IMR-90 (cell line): ENCODE measurements at regions not wholly inside any gene's neighbourhood (a gene's known extent, or its start where the extent isn't known, plus 50 kb on each side); places are given as distances from the start of the nearest gene placed in this dataset.

ENCODE experiments used
- ATAC-seq: fragments of 200-7000 bp; cut with Tn5 transposase; 2 replicates; pipeline ENCODE4 v1.9.1; 2020; ENCODE audit warnings: low read depth, mild to moderate bottlenecking, moderate library complexity
- BruUV-seq: library from RNA; stranded (reverse); fragments of 400-500 nt; replicated peaks from 2 replicates; lab custom pipeline; 2021; lab: Mats Ljungman, UMichigan
- CTCF ChIA-PET: fragments of 300-600 bp; formaldehyde crosslinking; extraction: SDS; loops from one replicate; lab custom pipeline; 2021; ENCODE audit warnings: antibody characterized with exemption; lab: Yijun Ruan, JAX
- POLR2A ChIA-PET: fragments of 300-600 bp; sonication (Branson Sonifier 250); formaldehyde crosslinking; loops from one replicate; lab custom pipeline; 2022; ENCODE audit warnings: antibody characterized with exemption; ENCODE audit not compliant: unreplicated experiment; lab: Charles Lee
- DNase-seq: peaks from one replicate; pipeline ENCODE4 v3.0.0; 2013
- H2AFZ ChIP-seq: replicated peaks from 2 replicates; pipeline ENCODE3; 2013; ENCODE audit warnings: low read length, mild to moderate bottlenecking; ENCODE audit not compliant: poor library complexity
- H2AK5ac ChIP-seq: 2 replicates; pipeline ENCODE4 v1.6.1; 2013; ENCODE audit warnings: low read depth, low read length, inconsistent platforms
- H2AK9ac ChIP-seq: replicated peaks from 2 replicates; pipeline ENCODE3; 2013; ENCODE audit warnings: mild to moderate bottlenecking, low read depth, low read length, moderate library complexity; ENCODE audit not compliant: poor library complexity
- H2BK120ac ChIP-seq: 2 replicates; pipeline ENCODE4 v1.6.1; 2013; ENCODE audit warnings: low read depth, low read length, inconsistent platforms
- H2BK15ac ChIP-seq: 3 replicates; pipeline ENCODE4 v1.6.1; 2013; ENCODE audit warnings: low read depth, low read length, inconsistent platforms
- H2BK20ac ChIP-seq: 2 replicates; pipeline ENCODE4 v1.6.1; 2013; ENCODE audit warnings: low read depth, mild to moderate bottlenecking, inconsistent platforms, low read length, moderate library complexity
- H2BK5ac ChIP-seq: 2 replicates; pipeline ENCODE4 v1.6.1; 2013; ENCODE audit warnings: mild to moderate bottlenecking, low read depth, low read length, inconsistent platforms; ENCODE audit not compliant: poor library complexity, severe bottlenecking
- H3K14ac ChIP-seq: replicated peaks from 2 replicates; pipeline ENCODE4 v1.6.1; 2013; ENCODE audit warnings: low read depth, low read length, inconsistent platforms
- H3K18ac ChIP-seq: 2 replicates; pipeline ENCODE4 v1.6.1; 2013; ENCODE audit warnings: low read depth, low read length, control low read depth
- H3K23ac ChIP-seq: 2 replicates; pipeline ENCODE4 v1.6.1; 2013; ENCODE audit warnings: low read depth, low read length, inconsistent platforms
- H3K27ac ChIP-seq: 2 replicates; pipeline ENCODE4 v1.5.1; 2013; ENCODE audit warnings: mild to moderate bottlenecking, control low read depth, low read length; ENCODE audit not compliant: insufficient read depth
- H3K27me3 ChIP-seq: 2 replicates; pipeline ENCODE4 v1.6.1; 2013; ENCODE audit warnings: low read length; ENCODE audit not compliant: control insufficient read depth, insufficient read depth
- H3K36me3 ChIP-seq: 2 replicates; pipeline ENCODE4 v1.6.1; 2013; ENCODE audit warnings: low read length, mixed read lengths; ENCODE audit not compliant: control insufficient read depth, insufficient read depth
- H3K4ac ChIP-seq: 2 replicates; pipeline ENCODE4 v1.6.1; 2013; ENCODE audit warnings: low read depth, low read length, inconsistent platforms
- H3K4me1 ChIP-seq: 2 replicates; pipeline ENCODE4 v1.6.1; 2013; ENCODE audit warnings: low read length, mixed read lengths; ENCODE audit not compliant: control insufficient read depth, insufficient read depth
- H3K4me2 ChIP-seq: 2 replicates; pipeline ENCODE4 v1.6.1; 2013; ENCODE audit warnings: low read depth, mild to moderate bottlenecking, control low read depth, low read length, moderate library complexity
- H3K4me3 ChIP-seq: 2 replicates; pipeline ENCODE4 v1.5.1; 2013; ENCODE audit warnings: low read depth, mild to moderate bottlenecking, control low read depth, low read length, moderate library complexity; ENCODE audit not compliant: insufficient read depth
- H3K56ac ChIP-seq: 2 replicates; pipeline ENCODE4 v1.6.1; 2013; ENCODE audit warnings: low read length, inconsistent platforms; ENCODE audit not compliant: insufficient read depth; ENCODE audit errors: extremely low read depth
- H3K79me1 ChIP-seq, 2 experiments: 2 replicates each; pipeline ENCODE4 v1.6.1; 2013; ENCODE audit warnings: low read length in 2 of 2, inconsistent platforms in 1 of 2, low read depth in 1 of 2
- H3K9ac ChIP-seq: 2 replicates; pipeline ENCODE4 v1.6.1; 2013; ENCODE audit warnings: low read depth, low read length, control low read depth
- H3K9me1 ChIP-seq: 2 replicates; pipeline ENCODE4 v1.6.1; 2013; ENCODE audit warnings: low read length, inconsistent platforms; ENCODE audit not compliant: insufficient read depth
- H3K9me3 ChIP-seq: 2 replicates; pipeline ENCODE4 v1.6.1; 2013; ENCODE audit warnings: low read length; ENCODE audit not compliant: control insufficient read depth, insufficient read depth
- H4K20me1 ChIP-seq: 2 replicates; pipeline ENCODE4 v1.6.1; 2013; ENCODE audit warnings: low read length, inconsistent platforms; ENCODE audit not compliant: insufficient read depth
- H4K5ac ChIP-seq: 2 replicates; pipeline ENCODE4 v1.6.1; 2013; ENCODE audit warnings: mild to moderate bottlenecking, low read depth, low read length, control low read depth
- H4K8ac ChIP-seq, 2 experiments: 2 replicates each; pipeline ENCODE4 v1.6.1; 2013; ENCODE audit warnings: low read depth in 2 of 2, low read length in 2 of 2, control low read depth in 1 of 2, inconsistent platforms in 1 of 2
- H4K91ac ChIP-seq: 2 replicates; pipeline ENCODE4 v1.6.1; 2013; ENCODE audit warnings: low read depth, low read length, inconsistent platforms; ENCODE audit not compliant: insufficient read depth
- BHLHE40 ChIP-seq: fragments of 150-350 bp; IDR thresholded peaks from 2 replicates; pipeline ENCODE4 v1.6.1; 2016; ENCODE audit warnings: mild to moderate bottlenecking, low read depth, low read length
- CHD1 ChIP-seq: IDR thresholded peaks from 2 replicates; pipeline ENCODE4 v1.6.1; 2012; ENCODE audit warnings: low read depth, low read length, improper control_type of control experiment
- MAFK ChIP-seq: IDR thresholded peaks from 2 replicates; pipeline ENCODE4 v1.6.1; 2012; ENCODE audit warnings: low read depth, low read length, improper control_type of control experiment
- POLR2A ChIP-seq: IDR thresholded peaks from 2 replicates; pipeline ENCODE4 v1.6.1; 2012; ENCODE audit warnings: mild to moderate bottlenecking, low read depth, low read length
- RAD21 ChIP-seq: IDR thresholded peaks from 2 replicates; pipeline ENCODE4 v1.6.1; 2012; ENCODE audit warnings: low read length, improper control_type of control experiment
- WGBS, 2 experiments: methylation state at CpG; one replicate each; pipeline versions ENCODE4 v1.1.5 to v1.1.7; 2013; ENCODE audit warnings: missing lambda C conversion rate in 2 of 2; ENCODE audit not compliant: insufficient read length in 1 of 2; ENCODE audit errors: extremely low coverage in 2 of 2; 5-methylcytosine and 5-hydroxymethylcytosine counted together
- dilution Hi-C: fragments of 300-500 bp; cut with HindIII; formaldehyde crosslinking; loops from one replicate; pipeline ENCODE4 v1.14.3; 2018; ENCODE audit warnings: low sequenced_read_pairs; ENCODE audit not compliant: unreplicated experiment
- in situ Hi-C: fragments of 300-500 bp; cut with MboI; formaldehyde crosslinking; loops from 3 replicates; pipeline ENCODE4 v1.14.3; 2019; ENCODE audit warnings: low sequenced_read_pairs, inconsistent platforms, mixed read lengths
- intact Hi-C: fragments of 100-400 bp; cut with micrococcal nuclease; formaldehyde crosslinking; loops from 2 replicates; pipeline ENCODE4 v1.10.0; 2022

GRCh38 chr2:12313445-12314126 is 403.1 kb upstream of the TRIB2 start:
- H4K91ac ChIP-seq = 0 out of 2 replicates have a peak overlapping the region, but pooled peaks have one; percentile 39
- no peaks in the 10 kb centered on the region for H4K20me1 ChIP-seq
- POLR2A ChIA-PET = no interaction called here
- dilution Hi-C loops (no loop called here), in situ Hi-C loops (loop anchor here (5.0 kb wide), 1 partner anchor 394 kb away; no protein-coding TSS in a partner anchor), intact Hi-C loops (no loop called here)
- DNase-seq (no peak), ATAC-seq (no peak)
- no peak overlapping the region; the same call in 1 of the 2 replicates for H3K18ac ChIP-seq
- H3K27me3 ChIP-seq = no peaks in the 10 kb centered on the region
- CTCF ChIA-PET = interaction anchor here (1.3 kb wide), 1 partner anchor 9 kb away, joined by 4 read pairs; no protein-coding TSS in a partner anchor
- BruUV-seq = no TSS peak
- no peak overlapping the region for H2AK9ac ChIP-seq
- no peak overlapping the region for H2AFZ ChIP-seq
- no peak for TF ChIP-seq MAFK
- no peak for TF ChIP-seq RAD21
- TF ChIP-seq POLR2A = no peak
- TF ChIP-seq CHD1 = no peak
- no peak for TF ChIP-seq BHLHE40
- no peak overlapping the region for H3K27ac ChIP-seq
- H3K79me1 ChIP-seq = no peaks in the 10 kb centered on the region
- H3K56ac ChIP-seq = no peak overlapping the region
- H3K4me1 ChIP-seq = peaks cover 11% of the 10 kb centered on the region
- H2BK5ac ChIP-seq = no peak overlapping the region
- no peak overlapping the region for H3K4me2 ChIP-seq
- H2BK20ac ChIP-seq = no peak overlapping the region
- H3K36me3 ChIP-seq = no peaks in the 10 kb centered on the region
- peaks cover 7% of the 10 kb centered on the region for H3K9me1 ChIP-seq
- no peak overlapping the region for H4K8ac ChIP-seq
- H2AK5ac ChIP-seq = no peak overlapping the region
- H3K9me3 ChIP-seq = no peaks in the 10 kb centered on the region
- no peak overlapping the region for H3K4me3 ChIP-seq
- H3K14ac ChIP-seq = 0 out of 2 replicates have a peak overlapping the region, but pooled peaks have one; percentile 57
- no peak overlapping the region for H3K23ac ChIP-seq
- H2BK15ac ChIP-seq = no peak overlapping the region
- H4K5ac ChIP-seq = no peak overlapping the region
- 89% methylated on average over 1 of the region's 6 CpGs; no CpG with 5 or more reads in 1 of the 2 experiments for WGBS, 2 experiments
- no peak overlapping the region for H3K9ac ChIP-seq
- peak overlapping the region; percentile 1; the same call in 1 of the 2 replicates for H3K4ac ChIP-seq
- no peak overlapping the region for H2BK120ac ChIP-seq
